GM21528 (cell line): ENCODE measurements at regions not wholly inside any gene's neighbourhood (a gene's known extent, or its start where the extent isn't known, plus 50 kb on each side); places are given as distances from the start of the nearest gene placed in this dataset.
"Not testable (repeated sequence)": the region's sequence is repeated elsewhere in the genome, so short reads cannot be mapped to it uniquely, and the experiment has no call there.

ENCODE experiments used
- ATAC-seq: cut with Tn5 transposase; IDR thresholded peaks from one replicate; pipeline ENCODE4 v1.9.1; 2021; ENCODE audit warnings: mild to moderate bottlenecking, moderate library complexity; ENCODE audit not compliant: unreplicated experiment, low FRiP score

DNA sequence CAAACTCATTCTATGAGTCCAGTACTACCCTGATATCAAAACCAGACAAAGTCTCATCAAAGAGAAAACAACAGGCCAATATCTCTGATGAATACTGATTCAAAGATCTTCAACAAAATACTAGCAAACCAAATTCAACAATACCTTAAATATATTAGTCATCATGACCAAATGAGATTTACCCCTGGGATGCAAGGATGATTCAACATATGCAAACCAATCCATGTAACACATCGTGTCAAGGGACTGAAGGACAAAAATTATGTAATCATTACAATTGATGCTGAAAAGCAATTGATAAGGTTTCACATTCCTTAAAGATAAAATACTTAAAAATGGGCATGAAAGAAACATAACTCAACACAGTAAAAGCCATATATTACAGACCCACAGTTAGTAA is 1476.9 kb downstream of the SI start:
- ATAC-seq, result no peak

DNA sequence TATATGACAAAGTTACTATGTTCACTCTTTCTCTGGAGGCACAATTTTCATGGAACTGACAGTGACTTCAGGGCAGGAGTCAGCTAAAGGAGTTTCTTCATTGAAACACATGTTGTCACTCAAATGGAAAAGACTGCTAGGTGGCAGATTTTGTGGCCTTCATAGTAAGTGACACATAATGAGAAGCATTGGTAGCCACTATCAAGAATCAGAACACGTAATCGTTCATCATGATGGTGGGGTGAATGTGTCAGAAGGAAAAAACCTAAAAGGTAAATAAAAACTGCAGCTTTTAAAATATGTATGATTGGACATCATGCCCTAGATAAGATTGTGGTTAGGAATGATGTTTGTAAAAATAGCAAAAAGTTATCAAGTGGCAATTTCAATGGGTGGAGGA is 1491.0 kb downstream of the SI start:
- no peak for ATAC-seq

DNA sequence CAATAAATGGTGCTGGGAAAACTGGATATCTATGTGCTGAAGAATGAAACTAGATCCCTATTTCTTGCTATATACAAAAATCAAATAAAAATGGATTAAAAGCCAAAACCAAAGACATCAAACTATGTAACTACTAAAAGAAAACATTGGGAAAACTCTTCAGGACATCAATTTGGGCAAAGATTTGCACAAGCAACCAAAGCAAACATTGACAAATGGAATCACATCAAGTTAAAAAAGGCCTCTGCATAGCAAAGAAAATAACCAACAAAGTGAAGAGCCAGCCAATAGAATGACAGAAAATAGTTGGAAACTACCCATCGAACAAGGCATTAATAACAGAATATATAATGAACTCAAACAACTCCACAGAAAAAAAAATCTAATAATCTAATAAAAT is 1495.3 kb downstream of the SI start:
- ATAC-seq, result no peak

DNA sequence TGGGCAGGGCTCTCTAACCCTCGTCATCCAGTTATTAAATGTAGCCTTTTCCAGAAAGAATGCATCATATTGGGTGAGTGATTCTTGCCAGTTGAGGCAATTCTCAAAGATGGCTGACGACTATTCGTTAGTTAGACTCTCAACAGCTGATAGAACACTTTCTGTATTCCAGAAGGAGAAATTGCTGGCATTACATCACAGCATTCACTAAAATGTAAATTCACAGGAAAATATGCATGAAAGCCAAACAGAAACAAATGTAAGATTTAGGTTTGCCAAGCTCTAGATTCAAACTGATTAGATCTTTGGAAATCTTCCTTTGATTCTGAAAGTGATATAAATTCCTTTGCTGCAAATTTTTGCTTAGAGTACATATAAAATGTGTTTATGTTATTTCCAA is 1501.0 kb downstream of the SI start:
- no peak for ATAC-seq

DNA sequence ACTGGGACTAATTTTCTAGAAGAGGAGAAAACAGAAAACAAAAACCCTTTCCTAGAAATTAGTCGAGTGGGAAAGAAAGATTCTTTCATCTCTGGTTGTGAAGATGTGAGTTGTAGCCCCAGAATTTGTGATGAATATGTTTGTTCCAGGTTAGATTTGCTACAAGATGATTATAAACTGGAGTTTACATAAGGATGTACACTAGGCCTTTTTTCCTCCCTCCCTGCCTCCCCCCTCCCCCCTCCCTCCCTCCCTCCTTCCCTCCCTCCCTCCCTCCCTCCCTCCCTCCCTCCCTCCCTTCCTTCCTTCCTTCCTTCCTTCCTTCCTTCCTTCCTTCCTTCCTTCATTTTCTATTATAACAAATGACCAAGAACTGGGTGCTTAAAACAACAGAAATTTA is 1502.0 kb downstream of the SI start:
- ATAC-seq, result no peak

DNA sequence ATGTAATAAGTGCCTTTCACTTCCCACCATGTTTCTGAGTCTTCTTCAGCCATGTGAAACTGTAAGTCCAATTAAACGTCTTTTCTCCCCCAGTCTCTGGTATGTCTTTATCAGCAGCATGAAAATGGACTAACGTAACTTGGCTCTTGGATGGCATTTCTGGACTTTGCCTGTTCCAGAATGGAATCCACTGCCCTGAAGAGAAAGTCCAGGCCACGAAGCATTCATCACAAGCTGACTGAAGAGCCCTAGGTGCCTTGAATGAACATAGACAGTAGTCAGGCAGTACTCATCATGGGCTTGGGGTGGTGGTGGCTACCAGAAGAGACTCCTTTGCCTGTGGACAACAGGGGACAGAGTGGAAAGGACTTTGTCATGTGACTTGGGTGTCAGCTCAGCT is 1505.0 kb downstream of the SI start:
- ATAC-seq, result no peak

DNA sequence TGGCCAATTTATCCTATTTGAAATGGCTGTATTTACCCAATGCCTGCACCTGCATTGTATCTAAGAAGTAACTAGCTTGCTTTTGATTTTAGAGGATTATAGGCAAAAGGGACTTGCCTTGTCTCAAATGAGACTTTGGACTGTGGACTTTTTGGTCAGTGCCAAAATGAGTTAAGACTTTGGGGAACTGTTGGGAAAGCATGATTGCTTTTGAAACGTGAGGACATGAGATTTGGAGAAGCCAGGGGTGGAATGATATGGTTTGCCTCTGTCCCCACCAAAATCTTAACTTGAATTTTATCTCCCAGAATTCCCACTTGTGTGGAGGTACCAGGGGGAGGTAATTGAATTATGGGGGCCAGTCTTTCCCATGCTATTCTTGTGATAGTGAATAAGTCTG is 1505.4 kb downstream of the SI start:
- no peak for ATAC-seq

- no peak for ATAC-seq
Measured at GRCh38 chr3:163563485-163563884, 1514.8 kb downstream of the SI start.

GRCh38 chr3:163562625-163563024 is 1515.7 kb downstream of the SI start:
- no peak for ATAC-seq

GRCh38 chr3:163561151-163561550 is 1517.1 kb downstream of the SI start:
- no peak for ATAC-seq

- no peak for ATAC-seq
Measured at GRCh38 chr3:163560459-163560858, 1517.8 kb downstream of the SI start.

- no peak for ATAC-seq
Measured at GRCh38 chr3:163556813-163557523, 1521.3 kb downstream of the SI start.

DNA sequence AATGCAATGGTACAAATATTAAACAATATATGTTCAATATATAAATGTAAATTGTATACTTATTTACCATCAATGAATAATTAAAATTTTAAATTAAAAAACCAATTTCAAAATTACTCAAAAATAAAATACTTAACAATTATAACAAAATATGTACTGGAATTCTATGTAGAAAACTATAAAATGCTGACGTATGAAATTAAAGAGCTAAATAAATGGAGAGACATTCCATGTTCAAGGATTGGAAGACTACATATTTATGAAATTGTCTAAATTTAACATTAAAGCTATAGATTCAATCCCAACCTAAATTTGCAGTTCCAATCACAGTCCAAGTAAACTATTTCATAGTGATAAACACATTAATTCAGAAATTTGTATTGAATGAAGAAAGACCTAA is 1522.4 kb downstream of the SI start:
- ATAC-seq, result no peak

DNA sequence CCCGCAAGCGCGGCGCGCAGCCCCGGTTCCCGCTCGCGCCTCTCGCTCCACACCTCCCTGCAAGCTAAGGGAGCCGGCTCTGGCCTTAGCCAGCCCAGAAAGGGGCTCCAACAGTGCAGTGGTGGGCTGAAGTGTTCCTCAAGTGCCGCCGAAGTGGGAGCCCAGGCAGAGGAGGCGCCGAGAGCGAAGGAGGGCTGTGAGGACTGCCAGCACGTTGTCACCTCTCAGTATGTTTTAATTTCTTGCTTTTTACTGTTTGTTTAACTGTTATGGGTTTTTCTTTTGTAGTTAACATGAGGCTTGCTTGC is 1525.7 kb downstream of the SI start:
- ATAC-seq, result no peak

DNA sequence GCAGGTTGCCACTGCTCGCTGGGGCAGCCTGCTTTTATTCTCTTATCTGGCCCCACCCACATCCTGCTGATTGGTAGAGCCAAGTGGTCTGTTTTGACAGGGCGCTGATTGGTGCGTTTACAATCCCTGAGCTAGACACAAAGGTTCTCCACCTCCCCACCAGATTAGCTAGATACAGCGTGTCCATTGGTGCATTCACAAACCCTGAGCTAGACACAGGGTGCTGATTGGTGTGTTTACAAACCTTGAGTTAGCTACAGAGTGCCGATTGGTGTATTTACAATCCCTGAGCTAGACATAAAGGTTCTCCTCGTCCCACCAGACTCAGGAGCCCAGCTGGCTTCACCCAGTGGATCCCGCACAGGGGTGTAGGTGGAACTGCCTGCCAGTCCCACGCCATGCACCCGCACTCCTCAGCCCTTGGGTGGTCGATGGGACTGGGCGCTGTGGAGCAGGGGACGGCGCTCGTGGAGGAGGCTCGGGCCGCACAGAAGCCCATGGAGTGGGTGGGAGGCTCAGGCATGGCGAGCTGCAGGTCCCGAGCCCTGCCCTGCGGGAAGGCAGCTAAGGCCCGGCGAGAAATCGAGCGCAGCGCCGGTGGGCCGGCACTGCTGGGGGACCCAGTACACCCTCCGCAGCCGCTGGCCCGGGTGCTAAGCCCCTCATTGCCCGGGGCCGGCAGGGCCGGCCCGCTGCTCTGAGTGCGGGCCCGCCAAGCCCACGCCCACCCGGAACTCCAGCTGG is 1526.2 kb downstream of the SI start:
- ATAC-seq, result not testable (repeated sequence)

DNA sequence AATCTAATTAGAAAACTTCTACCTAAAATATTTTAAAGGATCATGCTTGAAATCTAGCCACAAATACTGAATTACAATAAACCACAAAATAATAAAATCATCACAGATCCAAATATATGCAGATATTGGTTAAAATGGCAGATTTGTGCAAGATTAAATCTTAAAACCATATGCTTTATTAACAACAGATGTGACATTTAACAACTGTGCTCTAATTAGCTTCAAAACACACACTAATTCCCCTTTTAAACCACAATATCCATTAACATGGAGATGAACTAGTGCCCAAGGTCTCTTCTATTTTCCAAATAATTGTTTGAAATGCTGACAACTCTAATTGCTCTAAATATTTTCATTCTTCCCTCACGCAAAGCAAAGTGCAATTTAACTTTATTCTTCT is 1530.3 kb downstream of the SI start:
- ATAC-seq, result no peak

- ATAC-seq, result no peak
Measured at GRCh38 chr3:163547014-163547685, 1531.1 kb downstream of the SI start.

- no peak for ATAC-seq
Measured at GRCh38 chr3:163543662-163544061, 1534.6 kb downstream of the SI start.

- ATAC-seq, result no peak
Measured at GRCh38 chr3:163541629-163542028, 1536.7 kb downstream of the SI start.

DNA sequence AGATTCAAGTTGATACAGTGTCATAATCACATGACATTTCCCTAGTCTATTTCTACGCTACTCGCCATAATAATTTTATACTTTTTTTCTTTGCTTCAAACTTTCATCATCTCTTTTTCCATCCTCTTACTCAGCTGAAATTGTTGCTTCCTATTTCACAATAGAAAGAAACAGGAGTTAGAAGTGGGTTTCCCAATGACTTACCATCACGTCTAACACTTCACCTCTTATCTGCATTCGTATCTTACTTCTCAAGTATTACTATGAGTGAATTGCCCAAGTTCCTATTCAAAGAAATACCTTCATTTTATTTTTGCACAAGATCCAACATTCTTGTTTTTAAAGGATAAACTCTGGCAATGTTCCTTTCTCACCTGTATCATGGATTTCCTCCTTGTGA is 1539.9 kb downstream of the SI start:
- no peak for ATAC-seq

DNA sequence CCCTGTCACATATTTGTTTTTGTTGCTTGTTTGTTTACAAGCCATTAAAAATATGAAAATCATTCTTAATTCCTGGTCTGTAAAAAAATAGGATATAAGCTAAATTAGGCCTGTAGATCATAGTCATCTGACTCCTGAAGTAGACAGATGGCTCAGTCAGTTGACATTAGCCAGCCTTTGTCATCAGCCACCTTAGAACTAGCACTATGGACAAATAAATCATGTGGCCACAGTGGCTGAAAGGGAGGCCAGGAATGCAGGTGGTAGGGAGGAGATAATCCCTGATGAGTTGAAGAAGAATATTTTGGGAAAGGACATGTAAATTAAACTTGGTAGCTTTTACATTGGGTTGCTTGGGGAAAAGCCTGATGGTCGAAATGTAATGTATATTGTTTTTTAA is 1544.9 kb downstream of the SI start:
- ATAC-seq, result no peak

DNA sequence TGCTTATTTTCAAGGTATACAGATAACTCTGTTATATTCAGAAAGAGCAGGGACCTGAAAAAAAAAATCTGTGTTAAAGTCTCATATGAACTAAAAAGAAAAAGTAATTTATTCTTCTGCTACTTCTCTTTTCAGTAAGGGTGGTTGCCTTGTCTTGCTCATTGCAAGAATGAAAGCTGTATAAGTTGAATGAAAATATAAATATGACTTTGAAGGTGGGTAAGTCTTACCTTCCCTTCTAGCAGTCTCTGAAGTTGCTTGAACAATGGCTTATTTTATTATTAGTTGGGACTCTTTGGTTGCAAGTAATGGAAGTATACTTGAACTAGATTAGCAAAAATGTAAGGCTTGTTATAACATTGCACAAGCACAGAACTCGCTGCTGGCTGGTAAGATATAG is 1554.9 kb downstream of the SI start:
- ATAC-seq, result no peak
